ENCODE measurements at regions not wholly inside any gene's neighbourhood (a gene's known extent, or its start where the extent isn't known, plus 50 kb on each side); places are given as distances from the start of the nearest gene placed in this dataset.

- DNase-seq (ENCODE audit: low spot score, unreplicated experiment) = no peak
- TF ChIP-seq CTCF (IDR thresholded peaks at IDR 0.05; ENCODE audit: unreplicated experiment) = no peak
- H3K4me1 Mint-ChIP-seq (ENCODE audit: low read depth) = peaks cover 4% of the 10 kb centered on the region
- H3K27me3 Mint-ChIP-seq = no peaks in the 10 kb centered on the region
- no peaks in the 10 kb centered on the region for H3K36me3 Mint-ChIP-seq (ENCODE audit: insufficient read depth)
- no peaks in the 10 kb centered on the region for H3K9me3 Mint-ChIP-seq (ENCODE audit: low read depth)
- H3K27ac Mint-ChIP-seq = no peak overlapping the region
- H3K4me3 Mint-ChIP-seq (ENCODE audit: low read depth) = no peak overlapping the region
Observed at GRCh38 chr20:48201885-48202284, 416.6 kb upstream of the SULF2 start.

DNA sequence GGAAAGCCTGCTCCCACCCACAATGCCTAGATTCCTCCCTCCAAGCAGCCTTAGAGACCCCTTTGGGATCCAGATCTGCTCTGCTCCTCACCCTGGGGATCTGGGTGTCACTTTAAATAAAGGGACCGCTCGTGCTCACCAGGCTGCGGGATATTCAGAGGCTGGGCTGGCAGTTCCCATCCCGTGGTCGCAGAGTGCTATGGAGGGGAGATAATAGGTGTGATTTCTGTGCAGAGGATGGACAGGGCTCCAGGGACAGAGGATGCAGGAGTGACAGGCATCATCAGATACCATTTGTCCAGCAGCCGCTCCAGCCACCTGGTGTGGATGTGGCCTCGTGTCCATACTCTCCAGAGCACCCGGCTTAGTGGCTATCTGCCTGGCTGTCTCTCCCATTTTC, 415.9 kb upstream of the SULF2 start:
- Mint-ChIP-seq H3K27me3 (no peaks in the 10 kb centered on the region), H3K4me1 (ENCODE audit: low read depth) (peaks cover 7% of the 10 kb centered on the region)
- no peak for TF ChIP-seq CTCF (IDR thresholded peaks at IDR 0.05; ENCODE audit: unreplicated experiment)

GRCh38 chr20:48198929-48199451, 413.7 kb upstream of the SULF2 start:
- H3K27me3 Mint-ChIP-seq = peaks cover 6% of the 10 kb centered on the region
- no peak overlapping the region for H3K27ac Mint-ChIP-seq
- H3K9me3 Mint-ChIP-seq (ENCODE audit: low read depth) = no peaks in the 10 kb centered on the region
- H3K4me1 Mint-ChIP-seq (ENCODE audit: low read depth) = peaks cover 7% of the 10 kb centered on the region
- TF ChIP-seq CTCF (IDR thresholded peaks at IDR 0.05; ENCODE audit: unreplicated experiment) = no peak
- no peaks in the 10 kb centered on the region for H3K36me3 Mint-ChIP-seq (ENCODE audit: insufficient read depth)
- H3K4me3 Mint-ChIP-seq (ENCODE audit: low read depth) = no peak overlapping the region
- no peak for DNase-seq (ENCODE audit: low spot score, unreplicated experiment)

More for the DNA sequence above, 415.9 kb upstream of the SULF2 start:
- H3K9me3 Mint-ChIP-seq (ENCODE audit: low read depth) = no peaks in the 10 kb centered on the region
- H3K36me3 Mint-ChIP-seq (ENCODE audit: insufficient read depth) = no peaks in the 10 kb centered on the region
- H3K4me3 Mint-ChIP-seq (ENCODE audit: low read depth) = no peak overlapping the region
- no peak overlapping the region for H3K27ac Mint-ChIP-seq
- no peak for DNase-seq (ENCODE audit: low spot score, unreplicated experiment)

GRCh38 chr20:48197066-48197465, 411.8 kb upstream of the SULF2 start:
- Mint-ChIP-seq H3K4me1 (ENCODE audit: low read depth) (peaks cover 7% of the 10 kb centered on the region), H3K27me3 (peaks cover 6% of the 10 kb centered on the region), H3K36me3 (ENCODE audit: insufficient read depth) (no peaks in the 10 kb centered on the region), H3K9me3 (ENCODE audit: low read depth) (no peaks in the 10 kb centered on the region), H3K27ac (no peak overlapping the region), H3K4me3 (ENCODE audit: low read depth) (no peak overlapping the region)
- TF ChIP-seq CTCF (IDR thresholded peaks at IDR 0.05; ENCODE audit: unreplicated experiment) = no peak
- no peak for DNase-seq (ENCODE audit: low spot score, unreplicated experiment)

DNA sequence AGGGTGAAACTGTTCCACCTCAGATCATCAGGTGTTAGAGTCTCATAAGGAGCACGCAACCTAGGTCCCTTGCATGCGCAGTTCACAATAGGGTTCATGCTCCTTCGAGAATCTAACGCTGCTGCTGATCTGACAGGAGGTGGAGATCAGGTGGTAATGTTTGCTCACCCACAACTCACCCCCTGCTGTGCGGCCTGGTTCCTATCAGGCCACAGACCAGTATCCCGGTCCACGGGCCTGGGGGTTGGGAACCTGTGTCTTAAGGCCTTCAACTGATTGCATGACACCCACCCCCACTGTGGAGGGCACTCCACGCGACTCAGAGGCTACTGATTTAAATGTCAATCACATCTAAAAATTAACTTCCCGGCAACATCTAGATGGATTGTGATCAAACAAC, 411.2 kb upstream of the SULF2 start:
- peaks cover 9% of the 10 kb centered on the region for H3K4me1 Mint-ChIP-seq (ENCODE audit: low read depth)
- no peak for TF ChIP-seq CTCF (IDR thresholded peaks at IDR 0.05; ENCODE audit: unreplicated experiment)
- H3K36me3 Mint-ChIP-seq (ENCODE audit: insufficient read depth) = no peaks in the 10 kb centered on the region
- no peak overlapping the region for H3K4me3 Mint-ChIP-seq (ENCODE audit: low read depth)
- peaks cover 6% of the 10 kb centered on the region for H3K27me3 Mint-ChIP-seq
- no peaks in the 10 kb centered on the region for H3K9me3 Mint-ChIP-seq (ENCODE audit: low read depth)
- no peak overlapping the region for H3K27ac Mint-ChIP-seq
- no peak for DNase-seq (ENCODE audit: low spot score, unreplicated experiment)

Measured in progenitor cell of endocrine pancreas (in vitro differentiated cells).